ENCODE measurements at regions not wholly inside any gene's neighbourhood (a gene's known extent, or its start where the extent isn't known, plus 50 kb on each side); places are given as distances from the start of the nearest gene placed in this dataset.
"Not testable (repeated sequence)": the region's sequence is repeated elsewhere in the genome, so short reads cannot be mapped to it uniquely, and the experiment has no call there.

GRCh38 chr6:7021301-7021700 is 86.5 kb upstream of the RREB1 start:
- WGBS, 2 donors = 83 to 85% methylated on average over 2 of the region's 2 CpGs
- no peaks in the 10 kb centered on the region for H3K4me1 ChIP-seq
- no peak overlapping the region for H3K27ac ChIP-seq
- H3K4me3 ChIP-seq = no peak overlapping the region
- DNase-seq = no peak
- H3K36me3 ChIP-seq = no peaks in the 10 kb centered on the region
- H3K9me3 ChIP-seq = no peaks in the 10 kb centered on the region
- intact Hi-C loops (cut with DNase I) = no loop called here
- no peaks in the 10 kb centered on the region for H3K27me3 ChIP-seq
- TF ChIP-seq CTCF (IDR thresholded peaks at IDR 0.05) (no peak), POLR2AphosphoS5 (IDR thresholded peaks at IDR 0.05) (no peak), POLR2A (IDR thresholded peaks at IDR 0.05) (no peak), EP300 (IDR thresholded peaks at IDR 0.05) (no peak)

GRCh38 chr6:7025861-7026260 is 81.9 kb upstream of the RREB1 start:
- intact Hi-C loops (cut with DNase I) = no loop called here
- WGBS, 2 donors = 81 to 85% methylated on average over 4 of the region's 4 CpGs
- Histone ChIP-seq H3K36me3 (no peaks in the 10 kb centered on the region), H3K4me1 (no peaks in the 10 kb centered on the region), H3K27ac (no peak overlapping the region), H3K4me3 (no peak overlapping the region), H3K9me3 (peaks cover 0 to 2% (median 0%) of the 10 kb centered on the region in 4 donors), H3K27me3 (no peaks in the 10 kb centered on the region)
- no peak for DNase-seq
- TF ChIP-seq POLR2AphosphoS5 (IDR thresholded peaks at IDR 0.05) (no peak), EP300 (IDR thresholded peaks at IDR 0.05) (no peak), CTCF (IDR thresholded peaks at IDR 0.05) (no peak)

- not testable (repeated sequence) for H3K4me1 ChIP-seq, H3K27me3 ChIP-seq
Measured at GRCh38 chr6:7028963-7029362, 78.8 kb upstream of the RREB1 start.

GRCh38 chr6:7030968-7031367 is 76.8 kb upstream of the RREB1 start:
- DNase-seq; H3K4me3 ChIP-seq; intact Hi-C loops (cut with DNase I); H3K27me3 ChIP-seq; H3K4me1 ChIP-seq; H3K9me3 ChIP-seq; H3K36me3 ChIP-seq; H3K27ac ChIP-seq: not testable (repeated sequence)
- WGBS, 2 donors = 63 to 64% methylated on average over 4 of the region's 4 CpGs

More at GRCh38 chr6:7028963-7029362, 78.8 kb upstream of the RREB1 start:
- H3K27ac ChIP-seq; DNase-seq; intact Hi-C loops (cut with DNase I); H3K4me3 ChIP-seq; H3K36me3 ChIP-seq; H3K9me3 ChIP-seq: not testable (repeated sequence)

- no peak for DNase-seq
- no peak overlapping the region for H3K4me3 ChIP-seq
- TF ChIP-seq CTCF (IDR thresholded peaks at IDR 0.05) (no peak), EP300 (IDR thresholded peaks at IDR 0.05) (no peak), POLR2A (IDR thresholded peaks at IDR 0.05) (no peak), POLR2AphosphoS5 (IDR thresholded peaks at IDR 0.05) (no peak)
- H3K4me1 ChIP-seq = no peaks in the 10 kb centered on the region
- intact Hi-C loops (cut with DNase I) = no loop called here
- H3K27ac ChIP-seq = no peak overlapping the region
- H3K36me3 ChIP-seq = no peaks in the 10 kb centered on the region
- 60 to 72% methylated on average over 5 of the region's 5 CpGs for WGBS, 2 donors
- no peaks in the 10 kb centered on the region for H3K9me3 ChIP-seq
- no peaks in the 10 kb centered on the region for H3K27me3 ChIP-seq
Measured at GRCh38 chr6:7033202-7033601, 74.6 kb upstream of the RREB1 start.

- no peak for DNase-seq
- intact Hi-C loops (cut with DNase I) = no loop called here
- TF ChIP-seq CTCF (IDR thresholded peaks at IDR 0.05) (no peak), POLR2AphosphoS5 (IDR thresholded peaks at IDR 0.05) (no peak), EP300 (IDR thresholded peaks at IDR 0.05) (no peak), POLR2A (IDR thresholded peaks at IDR 0.05) (no peak)
- WGBS, 2 donors = 82 to 83% methylated on average over 1 of the region's 1 CpG
- Histone ChIP-seq H3K27me3 (no peaks in the 10 kb centered on the region), H3K9me3 (no peaks in the 10 kb centered on the region), H3K4me3 (no peak overlapping the region), H3K4me1 (no peaks in the 10 kb centered on the region), H3K36me3 (no peaks in the 10 kb centered on the region), H3K27ac (no peak overlapping the region)
Measured at GRCh38 chr6:7034055-7034454, 73.7 kb upstream of the RREB1 start.
